ENCODE measurements at regions not wholly inside any gene's neighbourhood (a gene's known extent, or its start where the extent isn't known, plus 50 kb on each side); places are given as distances from the start of the nearest gene placed in this dataset.
"Not testable (repeated sequence)": the region's sequence is repeated elsewhere in the genome, so short reads cannot be mapped to it uniquely, and the experiment has no call there.

DNA sequence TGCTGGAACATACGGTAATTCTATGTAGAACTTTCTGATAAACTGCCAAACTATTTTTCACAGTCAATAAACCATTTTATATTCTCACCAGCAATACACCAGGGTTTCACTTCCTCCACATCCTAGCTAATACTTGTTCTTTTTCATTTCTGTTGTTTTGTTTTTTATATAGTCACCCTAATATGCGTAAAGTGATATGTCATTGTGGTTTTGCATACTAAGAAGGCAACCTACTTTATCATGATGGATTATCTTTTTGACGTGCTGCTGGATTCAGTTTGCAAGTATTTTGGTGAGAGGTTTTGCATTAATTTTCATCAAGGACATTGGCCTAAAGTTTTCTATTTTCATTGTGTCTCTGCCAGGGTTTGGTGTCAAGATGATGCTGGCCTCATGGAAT, 1384.1 kb downstream of the UQCRFS1 start:
- DNase-seq, result no peak

GRCh38 chr19:27824108-27824507, 1388.8 kb downstream of the UQCRFS1 start:
- DNase-seq, result no peak

DNA sequence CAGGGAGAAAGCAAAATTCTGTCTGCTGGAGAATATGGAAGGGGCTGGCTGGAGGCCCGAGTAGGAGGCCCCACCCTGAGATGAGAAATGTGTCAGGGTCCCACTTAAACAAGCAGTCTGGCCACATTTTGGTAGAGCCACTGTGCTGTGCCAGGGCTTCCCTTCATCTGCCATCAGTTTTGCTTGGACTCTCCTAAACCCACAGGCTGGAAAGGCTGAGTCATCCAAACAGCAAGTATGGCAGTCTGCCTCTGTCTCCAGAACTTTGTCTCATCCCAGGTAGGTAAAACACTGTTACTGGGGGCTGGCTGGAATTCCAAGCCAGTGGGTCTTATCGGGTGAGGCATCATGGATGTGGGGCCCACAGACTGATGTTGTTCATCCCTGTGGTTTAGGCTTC, 1390.6 kb downstream of the UQCRFS1 start:
- DNase-seq, result no peak

DNA sequence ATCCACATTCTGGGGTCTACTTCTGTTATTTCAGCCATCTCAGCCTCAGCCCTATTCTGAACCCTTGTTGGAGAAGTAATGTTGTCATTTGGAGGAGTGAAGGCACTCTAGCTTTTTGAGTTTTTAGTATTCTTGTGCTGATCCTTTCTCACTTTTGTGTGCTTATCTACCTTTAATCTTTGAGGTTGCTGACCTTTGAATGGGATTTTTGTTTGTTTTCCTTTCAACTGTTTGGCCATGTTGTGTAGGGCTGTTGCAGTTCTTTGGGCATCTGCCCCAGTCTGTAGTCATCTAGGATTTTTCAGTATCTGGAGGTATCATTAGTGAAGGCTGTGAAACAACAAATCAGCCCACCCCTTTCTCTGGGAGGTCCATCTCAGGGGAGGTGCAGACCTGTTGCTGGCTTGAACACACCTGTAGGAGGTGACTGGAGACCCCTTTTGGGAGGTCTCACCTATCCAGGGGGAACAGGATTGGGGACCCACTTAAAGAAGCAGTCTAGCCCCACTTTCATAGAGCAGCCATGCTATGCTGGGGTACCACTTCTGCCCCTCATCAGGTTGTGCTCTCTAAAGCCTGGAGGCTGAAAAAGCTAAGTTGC, 1391.4 kb downstream of the UQCRFS1 start:
- DNase-seq, result no peak

DNA sequence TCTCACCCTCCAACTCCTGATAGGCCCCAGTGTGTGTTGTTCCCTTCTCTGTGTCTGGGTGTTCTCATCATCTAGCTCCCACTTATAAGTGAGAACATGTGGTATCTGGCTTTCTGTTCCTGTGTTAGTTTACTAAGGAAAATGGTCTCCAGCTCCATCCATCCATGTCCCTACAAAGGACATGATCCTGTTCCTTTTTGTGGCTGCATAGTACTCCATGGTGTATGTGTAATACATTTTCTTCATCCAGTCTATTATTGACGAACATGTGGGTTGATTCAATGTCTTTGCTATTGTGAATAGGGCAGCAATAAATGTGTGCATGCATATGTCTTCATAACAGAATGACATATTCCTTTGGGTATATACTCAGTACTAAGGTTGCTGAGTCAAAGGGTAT, 1397.0 kb downstream of the UQCRFS1 start:
- no peak for DNase-seq

- DNase-seq, result not testable (repeated sequence)
Observed at GRCh38 chr19:27814834-27815233, 1398.1 kb downstream of the UQCRFS1 start.

- DNase-seq, result not testable (repeated sequence)
Observed at GRCh38 chr19:27814274-27814673, 1398.7 kb downstream of the UQCRFS1 start.

DNA sequence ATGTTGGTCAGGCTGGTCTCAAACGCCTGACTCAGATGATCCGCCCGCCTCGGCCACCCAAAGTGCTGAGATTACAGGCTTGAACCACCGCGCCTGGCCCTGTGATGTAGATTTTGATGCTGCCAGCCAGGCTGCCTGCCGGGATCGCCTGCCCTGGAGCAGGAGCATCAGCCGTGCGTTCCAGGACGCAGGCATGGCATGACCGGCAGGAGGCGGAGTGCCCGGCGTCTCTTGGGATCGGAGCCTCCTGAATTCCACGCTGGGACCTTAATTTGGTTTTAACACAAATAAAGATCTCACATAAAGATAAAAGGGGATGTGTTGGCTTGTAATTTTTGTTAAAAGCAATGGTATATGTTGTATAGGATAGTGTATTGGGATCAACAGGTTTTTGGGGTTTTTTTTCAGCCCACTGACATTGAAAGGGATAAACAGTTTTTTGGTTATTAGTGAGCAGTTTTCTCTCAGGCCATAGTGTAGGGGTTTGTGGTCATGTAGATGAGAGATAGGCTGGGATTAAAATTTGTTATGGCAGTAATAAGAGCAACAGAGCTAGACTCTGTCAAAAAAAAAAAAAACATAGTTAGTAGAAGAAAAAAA, 1406.4 kb downstream of the UQCRFS1 start:
- no peak for DNase-seq

DNA sequence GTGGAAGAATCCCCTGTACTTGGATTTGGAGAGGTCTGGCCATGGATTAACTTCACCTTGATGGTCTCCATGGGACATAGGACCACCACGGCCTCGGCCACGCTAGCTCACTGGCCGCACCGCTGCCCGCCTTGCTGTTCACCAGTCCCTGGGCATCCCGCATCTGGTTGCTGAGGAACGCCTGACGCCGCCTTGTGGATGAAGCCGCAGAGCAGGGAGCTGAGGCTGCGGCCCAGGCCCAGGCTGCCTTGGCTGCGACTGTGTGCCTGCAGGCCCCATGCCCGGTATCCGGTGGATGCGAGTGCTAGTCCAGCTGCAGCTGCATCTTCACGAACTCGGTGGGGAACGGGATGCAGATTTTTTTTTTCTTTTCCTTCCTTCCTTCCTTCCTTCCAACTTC, 1407.1 kb downstream of the UQCRFS1 start:
- DNase-seq, result no peak

DNA sequence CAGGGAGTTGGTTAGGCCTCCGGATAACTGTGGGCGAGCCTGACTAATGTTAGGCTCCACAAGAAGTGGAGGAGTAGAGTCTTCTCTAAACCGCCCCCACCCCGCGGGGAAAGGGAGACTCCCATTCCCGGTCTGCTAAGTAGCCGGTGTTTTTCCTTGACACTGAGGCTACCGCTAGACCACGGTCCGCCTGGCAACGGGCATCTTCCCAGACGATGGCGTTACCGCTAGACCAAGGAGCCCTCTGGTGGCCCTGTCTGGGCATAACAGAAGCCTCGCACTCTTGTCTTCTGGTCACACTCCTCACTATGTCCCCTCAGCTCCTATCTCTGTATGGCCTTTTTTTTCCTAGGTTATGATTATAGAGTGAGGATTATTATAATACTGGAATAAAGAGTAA, 1410.7 kb downstream of the UQCRFS1 start:
- DNase-seq, result not testable (repeated sequence)

GRCh38 chr19:27796540-27796939, 1416.4 kb downstream of the UQCRFS1 start:
- DNase-seq, result no peak

DNA sequence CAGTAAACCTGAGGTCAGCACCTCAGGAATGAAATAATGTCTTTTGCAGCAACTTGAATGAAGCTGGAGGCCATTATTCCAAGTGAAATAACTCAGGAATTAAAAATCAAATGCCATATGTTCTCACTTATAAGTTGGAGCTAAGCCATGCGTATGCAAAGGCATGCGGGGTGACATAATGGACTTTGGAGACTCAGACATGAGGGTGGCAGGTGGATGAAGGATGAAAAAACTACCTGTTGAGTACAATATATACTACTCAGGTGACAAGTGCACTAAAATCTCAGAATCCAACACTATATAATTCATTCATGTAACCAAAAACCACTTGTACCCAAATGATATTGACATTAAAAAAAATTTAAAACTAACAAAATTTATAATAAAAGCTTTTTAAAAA, 1416.9 kb downstream of the UQCRFS1 start:
- no peak for DNase-seq

DNA sequence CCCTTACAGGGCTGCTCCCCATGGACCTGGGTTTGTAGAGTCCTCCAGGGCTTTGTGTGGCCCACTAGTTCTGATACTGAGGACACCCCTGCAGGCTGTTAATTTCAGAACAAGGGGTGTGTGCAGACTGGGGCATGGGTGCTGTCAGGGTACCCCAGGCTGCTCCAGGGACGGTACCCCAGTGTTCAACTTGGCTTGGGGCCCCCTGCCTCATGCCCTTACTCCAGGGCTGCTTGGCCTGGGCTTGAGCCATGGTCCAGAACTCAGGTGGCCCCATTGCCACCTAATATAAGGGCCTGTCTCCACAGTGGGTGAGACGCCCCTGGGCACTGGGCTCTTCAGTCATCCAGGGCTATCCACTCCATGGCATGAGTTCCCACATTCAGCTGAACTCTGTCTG, 1417.6 kb downstream of the UQCRFS1 start:
- DNase-seq, result no peak

DNA sequence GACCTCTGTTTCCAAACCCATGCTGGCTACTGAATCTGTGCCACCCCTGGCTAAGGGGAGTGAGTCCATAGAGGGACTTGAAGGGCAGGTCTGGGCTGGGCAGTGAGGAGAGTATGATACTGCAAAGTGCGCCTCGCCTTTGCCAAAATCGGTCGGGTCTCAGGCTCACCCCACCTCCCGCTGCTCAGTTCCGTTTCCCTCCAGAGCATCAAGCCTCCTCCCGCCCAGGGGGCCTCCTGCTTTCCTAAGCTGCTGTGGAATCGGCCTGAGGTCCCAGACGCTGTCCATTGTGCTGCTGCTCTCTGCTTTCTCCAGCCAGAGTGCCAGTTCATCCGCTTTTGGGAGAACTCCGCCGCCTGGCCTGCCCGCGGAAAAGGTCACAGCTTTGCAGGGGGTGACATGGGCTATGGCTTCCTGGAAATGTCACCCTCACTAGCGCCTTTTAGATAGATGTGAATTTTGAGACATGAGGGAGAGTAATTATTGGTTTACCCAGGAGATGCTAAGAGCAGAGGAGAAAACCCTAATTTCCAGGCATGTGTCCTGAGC, 1418.4 kb downstream of the UQCRFS1 start:
- DNase-seq, result no peak

DNA sequence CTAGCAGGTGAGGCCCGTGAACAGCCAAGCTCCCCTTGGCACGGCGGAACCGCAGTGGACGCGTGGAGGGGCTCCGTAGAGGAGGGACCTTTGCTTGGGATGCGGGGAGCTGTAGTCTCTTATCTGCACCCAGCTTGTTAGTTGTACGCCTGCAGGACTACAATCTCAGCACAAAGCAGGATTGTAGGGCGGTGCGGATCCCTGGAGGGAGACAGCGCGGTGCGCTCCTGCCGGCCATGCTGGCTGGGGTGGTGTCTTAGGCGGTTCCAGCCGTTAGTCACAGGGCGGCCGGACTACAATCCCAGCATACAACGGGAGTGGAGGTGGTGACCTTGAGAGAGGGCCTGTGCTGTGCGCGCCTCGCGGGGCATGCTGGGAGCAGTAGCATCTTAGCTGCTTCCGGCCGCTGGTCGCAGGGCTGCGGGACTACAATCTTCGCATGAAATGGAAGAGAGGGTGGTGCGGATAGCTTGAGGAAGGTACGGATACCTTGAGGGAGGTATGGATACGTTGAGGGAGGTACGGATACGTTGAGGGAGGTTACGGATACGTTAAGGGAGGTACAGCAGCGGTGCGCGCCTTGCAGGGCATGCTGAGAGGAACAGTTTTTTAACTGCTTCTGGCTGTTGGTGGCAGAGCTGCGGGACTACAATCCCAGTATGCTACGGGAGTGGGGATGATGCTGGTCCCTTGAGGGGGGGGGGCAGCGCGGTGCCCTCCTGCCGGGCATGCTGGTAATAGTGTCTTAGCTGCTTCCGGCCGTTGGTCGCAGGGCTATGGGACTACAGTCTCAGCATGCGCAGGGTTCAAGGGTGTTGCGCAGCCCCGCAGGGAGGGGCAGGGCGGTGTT, 1419.1 kb downstream of the UQCRFS1 start:
- peak; percentile 91 for DNase-seq

GRCh38 chr19:27793128-27793643, 1419.8 kb downstream of the UQCRFS1 start:
- DNase-seq, result peak; percentile 71

GRCh38 chr19:27792576-27793127, 1420.3 kb downstream of the UQCRFS1 start:
- no peak for DNase-seq

DNA sequence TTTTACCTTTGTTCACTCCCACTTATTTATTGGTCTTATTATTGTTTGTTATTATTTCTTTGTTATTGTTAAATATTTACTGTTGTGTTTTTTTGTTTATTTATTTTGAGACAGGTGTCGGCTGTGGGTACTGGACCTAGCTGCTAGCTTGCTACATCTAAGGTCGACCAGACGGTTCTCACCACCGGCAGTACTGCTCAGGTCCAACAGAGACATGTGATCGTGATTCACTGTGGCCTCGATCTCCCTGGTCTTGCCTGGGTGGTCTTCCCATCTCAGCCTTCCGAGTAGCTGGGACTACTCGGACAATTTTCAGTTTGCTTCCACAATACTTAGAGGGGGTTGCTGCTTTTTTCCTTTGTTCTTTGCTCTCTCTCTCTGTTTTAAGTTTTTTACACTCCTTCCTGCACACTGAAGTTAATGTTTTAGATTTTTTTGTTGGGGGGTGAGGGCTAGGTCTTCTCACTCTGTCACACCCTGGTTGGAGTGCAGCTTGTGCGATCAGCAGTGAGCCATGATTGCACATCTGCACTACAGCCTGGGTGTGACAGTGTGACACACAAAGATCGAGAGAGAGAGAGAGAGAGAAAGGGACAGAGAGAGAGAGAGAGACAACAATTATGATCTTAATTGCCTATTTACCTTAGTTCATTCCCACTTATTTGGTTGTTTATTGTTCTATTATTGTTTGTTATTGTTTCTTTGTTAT, 1432.4 kb downstream of the UQCRFS1 start:
- no peak for DNase-seq

DNA sequence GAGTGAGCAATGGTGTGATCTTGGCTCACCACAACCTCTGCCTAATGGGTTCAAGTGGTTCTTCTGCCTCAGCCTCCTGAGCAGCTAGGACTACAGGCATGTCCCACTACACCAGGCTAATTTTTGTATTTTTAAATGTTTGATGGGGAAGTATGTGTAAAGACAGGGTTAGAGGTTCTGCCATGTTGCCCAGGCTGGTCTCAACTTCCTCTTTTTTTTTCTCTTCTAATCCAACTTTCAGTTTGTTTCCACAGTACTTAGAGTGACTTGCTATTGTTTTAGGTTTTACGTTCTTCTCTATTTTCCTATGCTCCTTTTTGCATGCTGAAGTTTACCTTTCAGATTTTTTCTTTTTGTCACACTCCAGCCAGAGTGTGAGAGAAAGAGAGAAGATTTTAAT, 1433.0 kb downstream of the UQCRFS1 start:
- DNase-seq, result no peak

DNA sequence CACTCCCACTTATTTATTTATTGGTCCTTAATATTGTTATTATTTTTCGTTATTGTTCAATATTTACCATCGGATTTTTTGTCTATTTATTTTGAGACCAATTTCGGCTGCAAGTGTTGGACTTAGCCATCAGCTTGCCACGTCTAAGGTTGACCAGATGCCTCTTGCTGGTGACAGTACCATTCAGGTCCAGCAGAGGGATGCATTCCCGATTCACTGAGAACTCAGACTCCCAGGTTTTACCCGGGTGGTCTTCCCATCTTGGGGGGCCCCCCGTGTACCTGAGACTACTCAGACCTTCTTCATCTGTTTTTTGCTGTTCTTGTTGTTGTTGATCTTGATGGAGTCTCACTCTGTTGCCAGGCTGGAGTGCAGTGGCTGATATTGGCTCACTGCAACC, 1435.2 kb downstream of the UQCRFS1 start:
- DNase-seq, result no peak

- no peak for DNase-seq
Observed at GRCh38 chr19:27777242-27777641, 1435.7 kb downstream of the UQCRFS1 start.

GRCh38 chr19:27776524-27776923, 1436.4 kb downstream of the UQCRFS1 start:
- no peak for DNase-seq

- DNase-seq, result no peak
Observed at GRCh38 chr19:27776020-27776419, 1436.9 kb downstream of the UQCRFS1 start.
